ENCODE measurements at regions not wholly inside any gene's neighbourhood (a gene's known extent, or its start where the extent isn't known, plus 50 kb on each side); places are given as distances from the start of the nearest gene placed in this dataset.
"Not testable (repeated sequence)": the region's sequence is repeated elsewhere in the genome, so short reads cannot be mapped to it uniquely, and the experiment has no call there.

GRCh38 chr7:9391221-9391620 is 957.8 kb downstream of the NXPH1 start:
- Histone ChIP-seq H2AFZ (ENCODE audit: low read length) (no peak overlapping the region), H3K9ac (ENCODE audit: low read length) (no peak overlapping the region), H3K9me3 (ENCODE audit: low read length) (0 out of 2 replicates have a peak, but pooled peaks cover 3% of the 10 kb centered on the region), H3K36me3 (ENCODE audit: insufficient read depth, low read length) (no peaks in the 10 kb centered on the region), H3K4me3 (ENCODE audit: low read depth, low read length, poor library complexity, severe bottlenecking) (no peak overlapping the region), H3K27ac (ENCODE audit: low read depth, low read length, poor library complexity, severe bottlenecking) (no peak overlapping the region), H3K4me1 (ENCODE audit: insufficient read depth, low read length, severe bottlenecking) (no peaks in the 10 kb centered on the region), H3K4me2 (ENCODE audit: low read length) (no peak overlapping the region), H3K9me2 (ENCODE audit: low read depth, low read length) (no peaks in the 10 kb centered on the region), H3F3A (ENCODE audit: insufficient read depth, low read length) (no peaks in the 10 kb centered on the region), H3K79me2 (ENCODE audit: insufficient read depth, low read length) (no peaks in the 10 kb centered on the region), H3K27me3 (ENCODE audit: insufficient read depth, low read length) (no peaks in the 10 kb centered on the region), H4K20me1 (ENCODE audit: insufficient read depth, low read length) (no peaks in the 10 kb centered on the region)
- TF ChIP-seq EZH2 (IDR thresholded peaks at IDR 0.05; ENCODE audit: borderline replicate concordance, low read length): no peak
- TF ChIP-seq, protein P1, sequence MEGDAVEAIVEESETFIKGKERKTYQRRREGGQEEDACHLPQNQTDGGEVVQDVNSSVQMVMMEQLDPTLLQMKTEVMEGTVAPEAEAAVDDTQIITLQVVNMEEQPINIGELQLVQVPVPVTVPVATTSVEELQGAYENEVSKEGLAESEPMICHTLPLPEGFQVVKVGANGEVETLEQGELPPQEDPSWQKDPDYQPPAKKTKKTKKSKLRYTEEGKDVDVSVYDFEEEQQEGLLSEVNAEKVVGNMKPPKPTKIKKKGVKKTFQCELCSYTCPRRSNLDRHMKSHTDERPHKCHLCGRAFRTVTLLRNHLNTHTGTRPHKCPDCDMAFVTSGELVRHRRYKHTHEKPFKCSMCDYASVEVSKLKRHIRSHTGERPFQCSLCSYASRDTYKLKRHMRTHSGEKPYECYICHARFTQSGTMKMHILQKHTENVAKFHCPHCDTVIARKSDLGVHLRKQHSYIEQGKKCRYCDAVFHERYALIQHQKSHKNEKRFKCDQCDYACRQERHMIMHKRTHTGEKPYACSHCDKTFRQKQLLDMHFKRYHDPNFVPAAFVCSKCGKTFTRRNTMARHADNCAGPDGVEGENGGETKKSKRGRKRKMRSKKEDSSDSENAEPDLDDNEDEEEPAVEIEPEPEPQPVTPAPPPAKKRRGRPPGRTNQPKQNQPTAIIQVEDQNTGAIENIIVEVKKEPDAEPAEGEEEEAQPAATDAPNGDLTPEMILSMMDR (IDR thresholded peaks at IDR 0.05; ENCODE audit: low read length): no peak

GRCh38 chr7:9391984-9392383 is 958.6 kb downstream of the NXPH1 start:
- Histone ChIP-seq H3K4me3 (ENCODE audit: low read depth, low read length, poor library complexity, severe bottlenecking) (no peak overlapping the region), H2AFZ (ENCODE audit: low read length) (no peak overlapping the region), H3K9me2 (ENCODE audit: low read depth, low read length) (no peaks in the 10 kb centered on the region), H3K79me2 (ENCODE audit: insufficient read depth, low read length) (no peaks in the 10 kb centered on the region), H4K20me1 (ENCODE audit: insufficient read depth, low read length) (no peaks in the 10 kb centered on the region), H3K27me3 (ENCODE audit: insufficient read depth, low read length) (no peaks in the 10 kb centered on the region), H3K27ac (ENCODE audit: low read depth, low read length, poor library complexity, severe bottlenecking) (no peak overlapping the region), H3K4me2 (ENCODE audit: low read length) (no peak overlapping the region), H3K36me3 (ENCODE audit: insufficient read depth, low read length) (no peaks in the 10 kb centered on the region), H3K9me3 (ENCODE audit: low read length) (0 out of 2 replicates have a peak, but pooled peaks cover 3% of the 10 kb centered on the region), H3K9ac (ENCODE audit: low read length) (no peak overlapping the region), H3K4me1 (ENCODE audit: insufficient read depth, low read length, severe bottlenecking) (no peaks in the 10 kb centered on the region), H3F3A (ENCODE audit: insufficient read depth, low read length) (no peaks in the 10 kb centered on the region)
- no peak for TF ChIP-seq EZH2 (IDR thresholded peaks at IDR 0.05; ENCODE audit: borderline replicate concordance, low read length)
- TF ChIP-seq, protein P1 (IDR thresholded peaks at IDR 0.05; ENCODE audit: low read length): no peak

- not testable (repeated sequence) for H3K9me2 ChIP-seq (ENCODE audit: low read depth, low read length); H3K36me3 ChIP-seq (ENCODE audit: insufficient read depth, low read length); H3K27me3 ChIP-seq (ENCODE audit: insufficient read depth, low read length); H3K9me3 ChIP-seq (ENCODE audit: low read length); H4K20me1 ChIP-seq (ENCODE audit: insufficient read depth, low read length); H3K4me2 ChIP-seq (ENCODE audit: low read length); H3K79me2 ChIP-seq (ENCODE audit: insufficient read depth, low read length); H3K9ac ChIP-seq (ENCODE audit: low read length); H3K4me3 ChIP-seq (ENCODE audit: low read depth, low read length, poor library complexity, severe bottlenecking); H2AFZ ChIP-seq (ENCODE audit: low read length); H3F3A ChIP-seq (ENCODE audit: insufficient read depth, low read length); H3K27ac ChIP-seq (ENCODE audit: low read depth, low read length, poor library complexity, severe bottlenecking); H3K4me1 ChIP-seq (ENCODE audit: insufficient read depth, low read length, severe bottlenecking)
Measured at GRCh38 chr7:9404386-9404785, 971.0 kb downstream of the NXPH1 start.

GRCh38 chr7:9407816-9408215 is 974.4 kb downstream of the NXPH1 start:
- Histone ChIP-seq H3K9me3 (ENCODE audit: low read length) (no peaks in the 10 kb centered on the region), H3K9ac (ENCODE audit: low read length) (no peak overlapping the region), H3K79me2 (ENCODE audit: insufficient read depth, low read length) (no peaks in the 10 kb centered on the region), H3K4me2 (ENCODE audit: low read length) (no peak overlapping the region), H3K27ac (ENCODE audit: low read depth, low read length, poor library complexity, severe bottlenecking) (no peak overlapping the region), H3K9me2 (ENCODE audit: low read depth, low read length) (no peaks in the 10 kb centered on the region), H3K4me3 (ENCODE audit: low read depth, low read length, poor library complexity, severe bottlenecking) (no peak overlapping the region), H4K20me1 (ENCODE audit: insufficient read depth, low read length) (no peaks in the 10 kb centered on the region), H3K36me3 (ENCODE audit: insufficient read depth, low read length) (no peaks in the 10 kb centered on the region), H3K27me3 (ENCODE audit: insufficient read depth, low read length) (no peaks in the 10 kb centered on the region), H3F3A (ENCODE audit: insufficient read depth, low read length) (no peaks in the 10 kb centered on the region), H2AFZ (ENCODE audit: low read length) (no peak overlapping the region), H3K4me1 (ENCODE audit: insufficient read depth, low read length, severe bottlenecking) (no peaks in the 10 kb centered on the region)
- TF ChIP-seq, protein P1 (IDR thresholded peaks at IDR 0.05; ENCODE audit: low read length): no peak
- TF ChIP-seq EZH2 (IDR thresholded peaks at IDR 0.05; ENCODE audit: borderline replicate concordance, low read length): no peak

Data from OCI-LY1 (cell line).